Esophagus (tissue), 2 donors: ENCODE measurements at regions not wholly inside any gene's neighbourhood (a gene's known extent, or its start where the extent isn't known, plus 50 kb on each side); places are given as distances from the start of the nearest gene placed in this dataset.

Source experiments
- H3K27ac ChIP-seq, 2 donors: one replicate each; pipeline ENCODE4 v1.5.1; 2013; ENCODE audit warnings: low read depth in 2 of 2, mild to moderate bottlenecking in 2 of 2, inconsistent platforms in 1 of 2, low read length in 1 of 2, moderate library complexity in 1 of 2
- H3K27me3 ChIP-seq, 2 donors: one replicate each; pipeline ENCODE4 v1.6.1; 2013; ENCODE audit warnings: low read length in 2 of 2, control low read depth in 1 of 2, mild to moderate bottlenecking in 1 of 2; ENCODE audit not compliant: insufficient read depth in 2 of 2, control insufficient read depth in 1 of 2
- H3K36me3 ChIP-seq, 2 donors: one replicate each; pipeline ENCODE4 v1.6.1; 2013; ENCODE audit warnings: low read length in 1 of 2; ENCODE audit not compliant: control insufficient read depth in 2 of 2, insufficient read depth in 2 of 2
- H3K4me1 ChIP-seq, 2 donors: one replicate each; pipeline ENCODE4 v1.6.1; 2013; ENCODE audit warnings: low read length in 1 of 2; ENCODE audit not compliant: control insufficient read depth in 2 of 2, insufficient read depth in 2 of 2
- H3K4me3 ChIP-seq, 2 donors: one replicate each; pipeline ENCODE4 v1.5.1; 2013; ENCODE audit warnings: low read length in 2 of 2, mild to moderate bottlenecking in 2 of 2, low read depth in 1 of 2, moderate library complexity in 1 of 2
- H3K9me3 ChIP-seq, 2 donors: one replicate each; pipeline ENCODE4 v1.6.1; 2013; ENCODE audit warnings: mild to moderate bottlenecking in 2 of 2, low read depth in 1 of 2, low read length in 1 of 2, moderate library complexity in 1 of 2; ENCODE audit not compliant: control insufficient read depth in 2 of 2, insufficient read depth in 1 of 2
- WGBS, 2 donors: extraction: QIAGEN DNeasy Blood & Tissue Kit; methylation state at CpG; one replicate each; pipeline ENCODE4 v1.1.7; 2013; 5-methylcytosine and 5-hydroxymethylcytosine counted together
- donor health status: healthy with polysubstance abuse.
- donor health status: Bipolar disorder and iron deficiency.

- H3K36me3 ChIP-seq = no peaks in the 10 kb centered on the region
- H3K27me3 ChIP-seq = no peaks in the 10 kb centered on the region
- H3K4me3 ChIP-seq = no peak overlapping the region
- H3K27ac ChIP-seq = no peak overlapping the region
- peaks cover 0 to 4% of the 10 kb centered on the region in 2 donors for H3K4me1 ChIP-seq
- no peaks in the 10 kb centered on the region for H3K9me3 ChIP-seq
- 63 to 70% methylated on average over 6 of the region's 6 CpGs for WGBS, 2 donors
Observed at GRCh38 chr7:34320412-34320811, 337.6 kb upstream of the NPSR1 start.

- Histone ChIP-seq H3K27me3 (no peaks in the 10 kb centered on the region), H3K4me1 (peaks cover 0 to 4% of the 10 kb centered on the region in 2 donors), H3K27ac (no peak overlapping the region), H3K36me3 (no peaks in the 10 kb centered on the region), H3K4me3 (peak overlapping the region; percentile 26 to 35), H3K9me3 (no peaks in the 10 kb centered on the region)
- 17 to 23% methylated on average over 27 of the region's 27 CpGs for WGBS, 2 donors
Observed at GRCh38 chr7:34320926-34321661, 336.9 kb upstream of the NPSR1 start.

- WGBS, 2 donors = 72 to 76% methylated on average over 2 of the region's 2 CpGs
- Histone ChIP-seq H3K36me3 (no peaks in the 10 kb centered on the region), H3K9me3 (no peaks in the 10 kb centered on the region), H3K4me1 (peaks cover 0 to 4% of the 10 kb centered on the region in 2 donors), H3K4me3 (no peak overlapping the region), H3K27me3 (no peaks in the 10 kb centered on the region), H3K27ac (no peak overlapping the region)
Observed at GRCh38 chr7:34322841-34323240, 335.2 kb upstream of the NPSR1 start.

- Histone ChIP-seq H3K27me3 (no peaks in the 10 kb centered on the region), H3K36me3 (no peaks in the 10 kb centered on the region), H3K4me1 (no peaks in the 10 kb centered on the region), H3K4me3 (no peak overlapping the region), H3K9me3 (no peaks in the 10 kb centered on the region), H3K27ac (no peak overlapping the region)
- WGBS, 2 donors = 66 to 76% methylated on average over 1 of the region's 1 CpG
Observed at GRCh38 chr7:34327681-34328080, 330.3 kb upstream of the NPSR1 start.

GRCh38 chr7:34330308-34330707 is 327.7 kb upstream of the NPSR1 start:
- Histone ChIP-seq H3K27ac (no peak overlapping the region), H3K4me3 (no peak overlapping the region), H3K36me3 (no peaks in the 10 kb centered on the region), H3K27me3 (no peaks in the 10 kb centered on the region), H3K9me3 (no peaks in the 10 kb centered on the region), H3K4me1 (no peaks in the 10 kb centered on the region)
- WGBS, 2 donors = 62 to 63% methylated on average over 3 of the region's 3 CpGs

- WGBS, 2 donors = 70 to 74% methylated on average over 2 of the region's 2 CpGs
- H3K9me3 ChIP-seq = no peaks in the 10 kb centered on the region
- no peaks in the 10 kb centered on the region for H3K4me1 ChIP-seq
- H3K27me3 ChIP-seq = no peaks in the 10 kb centered on the region
- no peak overlapping the region for H3K4me3 ChIP-seq
- H3K36me3 ChIP-seq = no peaks in the 10 kb centered on the region
- H3K27ac ChIP-seq = no peak overlapping the region
Observed at GRCh38 chr7:34331102-34331501, 326.9 kb upstream of the NPSR1 start.

- Histone ChIP-seq H3K9me3 (no peaks in the 10 kb centered on the region), H3K4me3 (no peak overlapping the region), H3K27ac (no peak overlapping the region), H3K27me3 (no peaks in the 10 kb centered on the region), H3K4me1 (no peaks in the 10 kb centered on the region), H3K36me3 (no peaks in the 10 kb centered on the region)
- WGBS, 2 donors = 79 to 84% methylated on average over 4 of the region's 4 CpGs
Observed at GRCh38 chr7:34332006-34332405, 326.0 kb upstream of the NPSR1 start.

- WGBS, 2 donors = 73 to 74% methylated on average over 2 of the region's 2 CpGs
- H3K9me3 ChIP-seq = no peaks in the 10 kb centered on the region
- no peak overlapping the region for H3K4me3 ChIP-seq
- H3K4me1 ChIP-seq = no peaks in the 10 kb centered on the region
- H3K27ac ChIP-seq = no peak overlapping the region
- no peaks in the 10 kb centered on the region for H3K36me3 ChIP-seq
- no peaks in the 10 kb centered on the region for H3K27me3 ChIP-seq
Observed at GRCh38 chr7:34333184-34333583, 324.8 kb upstream of the NPSR1 start.

GRCh38 chr7:34333925-34334324 is 324.1 kb upstream of the NPSR1 start:
- Histone ChIP-seq H3K27ac (no peak overlapping the region), H3K4me1 (no peaks in the 10 kb centered on the region), H3K9me3 (no peaks in the 10 kb centered on the region), H3K4me3 (no peak overlapping the region), H3K27me3 (no peaks in the 10 kb centered on the region), H3K36me3 (no peaks in the 10 kb centered on the region)
- 77% methylated on average over 4 of the region's 4 CpGs for WGBS, 2 donors

GRCh38 chr7:34337163-34337562 is 320.9 kb upstream of the NPSR1 start:
- no peak overlapping the region for H3K27ac ChIP-seq
- 87 to 94% methylated on average over 1 of the region's 1 CpG for WGBS, 2 donors

More at GRCh38 chr7:34337163-34337562, 320.9 kb upstream of the NPSR1 start:
- Histone ChIP-seq H3K9me3 (no peaks in the 10 kb centered on the region), H3K36me3 (no peaks in the 10 kb centered on the region), H3K27me3 (peaks cover 0 to 2% of the 10 kb centered on the region in 2 donors), H3K4me3 (no peak overlapping the region), H3K4me1 (no peaks in the 10 kb centered on the region)
